ENCODE measurements at regions not wholly inside any gene's neighbourhood (a gene's known extent, or its start where the extent isn't known, plus 50 kb on each side); places are given as distances from the start of the nearest gene placed in this dataset.
"Not testable (repeated sequence)": the region's sequence is repeated elsewhere in the genome, so short reads cannot be mapped to it uniquely, and the experiment has no call there.

DNA sequence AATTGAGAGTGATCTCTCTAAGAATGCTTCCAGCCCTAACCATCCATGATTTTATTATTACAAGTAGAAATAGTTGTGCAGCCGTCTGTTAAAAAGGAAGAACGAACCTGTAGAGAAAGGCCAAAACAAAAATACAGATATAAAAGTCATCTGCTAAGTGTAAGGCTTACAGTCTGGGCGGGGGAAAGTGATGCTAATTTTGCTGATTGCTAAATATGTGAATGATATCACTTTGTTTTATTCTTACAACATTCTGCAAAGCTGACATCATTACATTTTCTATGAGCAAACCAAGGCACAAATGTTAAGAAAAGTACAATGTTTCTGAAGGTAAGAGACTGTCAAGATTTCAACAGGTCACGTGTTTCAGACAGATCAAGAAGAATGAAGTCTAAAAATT, 101.5 kb upstream of the RAP1B start:
- DNase-seq (ENCODE audit: low read depth), result no peak

DNA sequence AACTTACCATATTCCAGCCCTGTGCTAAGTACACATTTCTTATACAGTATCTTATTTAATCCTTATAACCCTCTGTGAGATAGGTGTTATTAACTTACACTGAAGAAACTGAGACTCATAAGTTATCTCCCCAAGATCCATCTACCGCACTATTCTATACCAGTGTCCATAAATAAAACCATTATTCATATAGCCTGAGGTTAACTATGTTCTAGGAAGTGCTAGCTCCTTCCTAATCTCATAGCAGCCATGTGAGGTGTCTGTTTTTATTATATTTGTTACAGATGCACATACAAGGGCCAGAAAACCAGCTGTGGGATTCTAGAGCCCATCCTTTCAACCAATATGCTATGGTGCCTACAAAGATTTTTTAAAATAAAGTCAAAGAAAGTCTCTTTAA, 100.3 kb upstream of the RAP1B start:
- DNase-seq (ENCODE audit: low read depth), result no peak

- no peak for DNase-seq (ENCODE audit: low read depth)
Observed at GRCh38 chr12:68514807-68515411, 95.8 kb upstream of the RAP1B start.

- no peak for DNase-seq (ENCODE audit: low read depth)
Observed at GRCh38 chr12:68515793-68516192, 94.9 kb upstream of the RAP1B start.

DNA sequence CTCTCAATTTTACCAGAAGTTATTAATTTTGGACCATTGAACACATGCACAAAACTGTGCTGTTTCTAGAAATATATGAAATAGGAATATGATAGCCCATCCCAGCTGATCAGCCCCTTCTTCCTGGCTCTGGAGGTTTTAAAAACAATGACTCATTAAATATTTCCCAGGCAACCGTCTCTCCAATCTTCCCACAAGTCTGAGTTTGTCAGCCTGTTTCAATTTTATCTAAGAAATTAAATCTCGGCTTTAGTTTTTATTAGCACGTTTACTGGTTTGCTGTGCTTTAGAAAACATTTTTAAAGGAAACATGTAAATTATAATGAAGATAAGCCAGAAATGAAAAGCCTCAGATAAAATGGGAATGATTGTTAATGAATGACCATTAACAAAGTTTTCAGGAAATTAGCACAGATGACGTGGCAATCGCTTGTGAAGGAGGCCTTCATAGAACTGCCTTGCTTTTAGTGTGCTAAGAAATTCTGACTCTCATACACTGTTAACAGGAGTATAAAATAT, 89.3 kb upstream of the RAP1B start:
- DNase-seq (ENCODE audit: low read depth), result peak; percentile 79

GRCh38 chr12:68521848-68522502, 88.7 kb upstream of the RAP1B start:
- DNase-seq (ENCODE audit: low read depth), result no peak

- DNase-seq (ENCODE audit: low read depth), result no peak
Observed at GRCh38 chr12:68529466-68529865, 81.2 kb upstream of the RAP1B start.

- no peak for DNase-seq (ENCODE audit: low read depth)
Observed at GRCh38 chr12:68529869-68530268, 80.8 kb upstream of the RAP1B start.

- no peak for DNase-seq (ENCODE audit: low read depth)
Observed at GRCh38 chr12:68530299-68530698, 80.4 kb upstream of the RAP1B start.

- DNase-seq (ENCODE audit: low read depth), result peak; percentile 63
Observed at GRCh38 chr12:68530965-68531364, 79.7 kb upstream of the RAP1B start.

- DNase-seq (ENCODE audit: low read depth), result no peak
Observed at GRCh38 chr12:68532204-68532886, 78.4 kb upstream of the RAP1B start.

DNA sequence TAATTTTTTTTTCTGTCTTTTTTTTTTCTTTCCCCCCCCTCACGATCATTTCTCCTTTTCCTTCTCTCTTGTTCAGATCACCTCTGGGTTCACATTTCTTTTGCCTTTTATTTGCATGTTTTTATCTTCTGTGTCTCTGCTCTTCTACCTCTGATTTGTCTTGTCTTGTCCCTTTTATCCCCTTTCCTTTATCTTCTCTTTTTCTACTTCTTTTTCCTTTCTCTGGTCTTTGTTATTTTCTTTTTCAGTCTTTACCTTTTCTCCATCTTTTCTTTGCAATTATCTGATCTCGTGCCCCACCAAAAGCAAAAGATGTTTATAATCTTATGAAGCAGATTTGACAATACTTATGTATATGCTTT, 77.8 kb upstream of the RAP1B start:
- no peak for DNase-seq (ENCODE audit: low read depth)

DNA sequence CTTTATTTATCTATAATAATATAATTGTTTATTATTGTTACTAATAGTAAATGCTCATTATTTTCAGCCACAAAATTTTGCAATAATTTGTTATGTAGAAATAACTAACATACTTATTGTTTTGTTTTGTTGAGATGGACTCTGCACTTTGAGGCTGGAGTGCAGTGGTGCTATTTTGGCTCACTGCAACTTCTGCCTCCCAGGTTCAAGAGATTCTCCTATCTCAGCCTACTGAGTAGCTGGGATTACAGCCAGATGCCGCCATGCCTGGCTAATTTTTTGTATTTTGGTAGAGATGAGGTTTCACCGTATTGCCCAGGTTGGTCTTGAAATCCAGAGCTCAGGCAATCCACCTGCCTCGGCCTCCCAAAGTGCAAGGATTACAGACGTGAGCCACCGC, 76.6 kb upstream of the RAP1B start:
- DNase-seq (ENCODE audit: low read depth), result no peak

DNA sequence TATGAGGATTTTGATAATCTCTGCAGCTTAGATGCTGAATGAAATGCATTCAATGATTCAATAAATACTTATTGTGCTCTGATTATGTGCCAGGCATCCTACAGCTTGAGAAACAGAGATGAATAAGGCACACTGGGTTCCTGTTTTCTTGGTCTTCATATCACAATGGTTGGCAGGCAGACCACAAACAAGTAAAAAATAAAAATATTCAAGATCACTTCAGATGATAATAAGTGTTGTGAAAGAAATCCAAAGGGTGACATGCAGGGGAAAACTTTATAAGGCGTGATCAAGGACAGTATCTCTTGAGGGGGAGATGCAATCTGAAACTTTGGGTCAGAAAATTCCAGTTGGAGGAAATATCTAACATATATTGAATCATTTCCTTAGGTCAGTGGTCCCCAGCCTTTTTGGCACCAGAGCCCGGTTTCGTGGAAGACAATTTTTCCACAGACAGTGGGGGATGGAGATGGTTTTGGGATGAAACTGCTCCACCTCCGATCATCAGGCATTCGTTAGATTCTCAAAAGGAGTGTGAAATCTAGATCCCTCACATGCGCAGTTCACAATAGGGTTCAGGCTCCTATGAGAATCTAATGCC, 73.7 kb upstream of the RAP1B start:
- DNase-seq (ENCODE audit: low read depth), result no peak

GRCh38 chr12:68537571-68537970, 73.1 kb upstream of the RAP1B start:
- DNase-seq (ENCODE audit: low read depth), result no peak

DNA sequence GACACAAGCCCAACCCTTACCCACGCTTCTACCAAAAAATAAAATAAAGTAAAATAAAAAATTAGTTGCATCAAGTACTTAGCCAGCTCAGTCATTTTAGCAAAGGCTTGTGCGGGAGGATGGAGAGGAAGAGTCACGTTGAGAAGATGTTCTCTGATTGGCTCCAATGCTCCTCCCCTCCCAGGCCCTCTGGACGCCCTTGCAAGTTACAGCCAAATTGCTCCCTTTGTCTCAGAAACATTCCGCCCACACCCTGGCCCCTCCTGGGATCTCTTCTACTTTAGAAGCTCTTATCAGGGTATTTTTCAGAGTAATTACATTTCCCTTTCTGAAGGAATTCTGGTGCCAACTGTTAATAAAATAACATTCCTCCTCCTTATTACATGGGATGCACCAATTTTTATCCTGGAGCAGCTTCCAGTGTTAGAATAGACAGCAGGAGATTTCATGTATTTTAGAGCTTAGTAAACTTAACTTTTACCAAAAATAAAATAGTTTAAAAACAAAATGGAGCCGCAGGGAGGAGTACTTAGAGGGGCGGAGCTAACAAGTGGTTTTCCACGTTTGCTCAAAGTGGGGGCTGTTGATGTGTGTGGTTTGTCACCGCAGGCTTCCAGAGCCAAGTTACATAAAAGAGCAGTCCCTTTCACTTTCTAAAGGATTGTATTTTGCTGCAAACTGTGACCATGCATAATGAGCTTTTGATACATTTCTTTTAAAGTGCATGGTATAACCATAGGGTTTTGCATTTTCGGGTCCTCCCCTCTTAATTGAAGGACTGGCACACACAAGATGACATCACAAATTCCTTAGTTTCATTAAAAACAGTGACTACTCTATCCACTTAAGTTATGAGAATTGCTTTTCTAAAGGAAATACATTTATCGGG, 71.7 kb upstream of the RAP1B start:
- peak; percentile 89 for DNase-seq (ENCODE audit: low read depth)

GRCh38 chr12:68539615-68539952, 71.1 kb upstream of the RAP1B start:
- no peak for DNase-seq (ENCODE audit: low read depth)

DNA sequence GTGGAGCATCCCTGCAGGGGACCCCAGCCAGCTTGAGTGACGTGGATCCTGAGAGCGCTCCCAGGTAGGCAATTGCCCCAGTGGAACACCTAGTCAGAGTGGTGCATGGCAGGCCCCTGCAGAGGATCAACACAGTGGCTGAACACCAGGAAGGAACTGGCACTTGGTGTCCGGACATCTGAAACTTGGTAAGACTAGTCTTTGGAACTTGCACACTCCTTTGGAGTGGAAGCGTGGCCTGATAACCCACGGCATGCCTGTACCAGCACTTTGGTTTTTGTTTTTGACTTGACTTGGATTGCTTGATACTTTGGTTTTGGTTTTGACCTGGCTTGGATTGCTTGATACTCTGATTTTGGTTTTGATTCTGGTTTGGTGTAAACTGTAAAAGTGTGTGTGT, 69.9 kb upstream of the RAP1B start:
- DNase-seq (ENCODE audit: low read depth), result not testable (repeated sequence)

- DNase-seq (ENCODE audit: low read depth), result not testable (repeated sequence)
Observed at GRCh38 chr12:68547318-68547717, 63.4 kb upstream of the RAP1B start.

GRCh38 chr12:68552605-68553195, 58.0 kb upstream of the RAP1B start:
- DNase-seq (ENCODE audit: low read depth), result not testable (repeated sequence)

DNA sequence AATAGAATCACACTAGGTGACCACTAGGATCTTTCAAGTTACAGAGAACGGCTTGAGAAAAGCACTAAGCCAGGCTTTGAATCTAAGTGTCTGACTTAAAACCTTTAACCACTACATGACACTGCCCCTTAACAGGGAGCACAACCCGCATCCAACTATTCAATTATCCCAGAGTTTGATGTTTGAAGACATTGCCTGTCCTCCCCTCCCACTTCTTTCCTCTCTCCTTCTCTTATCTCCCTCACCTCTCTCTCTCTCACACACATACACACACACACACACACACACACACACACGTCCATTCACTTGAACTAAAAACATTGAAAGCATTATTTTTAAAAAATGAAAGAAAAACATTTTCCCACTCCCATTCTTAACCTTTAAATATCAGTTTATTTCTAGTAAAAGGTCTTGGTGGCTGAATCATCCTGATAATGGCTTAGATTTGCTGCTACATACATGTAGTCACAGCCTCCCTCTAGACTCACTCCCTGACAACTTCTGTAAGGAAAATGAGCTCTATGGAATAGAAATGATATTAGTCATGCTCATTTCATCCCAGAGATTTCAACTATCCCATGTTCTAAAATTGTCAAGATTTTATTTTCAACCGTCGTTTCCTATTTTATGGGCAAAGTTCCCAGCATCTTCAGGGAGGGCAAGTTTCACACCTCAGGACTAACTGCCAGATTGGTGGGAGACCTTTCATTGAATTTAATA, 53.5 kb upstream of the RAP1B start:
- DNase-seq (ENCODE audit: low read depth), result peak; percentile 83

Measured in Daoy (cell line).